MCF 10A (cell line): ENCODE measurements at regions not wholly inside any gene's neighbourhood (a gene's known extent, or its start where the extent isn't known, plus 50 kb on each side); places are given as distances from the start of the nearest gene placed in this dataset.
A peak's percentile ranks its signal among the peaks of the same experiment; 100 is the strongest.
"Not testable (repeated sequence)": the region's sequence is repeated elsewhere in the genome, so short reads cannot be mapped to it uniquely, and the experiment has no call there.

Experiments
- BruUV-seq: library from RNA; stranded (reverse); fragments of 400-500 nt; replicated peaks from 2 replicates; lab custom pipeline; 2021; lab: Mats Ljungman, UMichigan
- CTCF ChIA-PET: fragments of 300-600 bp; sonication (Branson Sonifier 250); formaldehyde crosslinking; extraction: SDS; loops from one replicate; lab custom pipeline; 2021; ENCODE audit warnings: antibody characterized with exemption, inconsistent platforms; lab: Yijun Ruan, JAX
- POLR2A ChIA-PET: fragments of 300-600, 350-650 bp; sonication (Branson Sonifier 250); formaldehyde crosslinking; extraction: SDS; loops from one replicate; lab custom pipeline; 2020; ENCODE audit warnings: antibody characterized with exemption, inconsistent platforms; lab: Yijun Ruan, JAX
- DNase-seq: peaks from one replicate; pipeline ENCODE4 v3.0.0-alpha.2; 2018; ENCODE audit not compliant: unreplicated experiment
- H3K27ac Mint-ChIP-seq: one replicate; pipeline ENCODE4 v1.8.0; 2022; ENCODE audit warnings: mild to moderate bottlenecking, low read depth, mixed read lengths; ENCODE audit not compliant: unreplicated experiment
- H3K27me3 Mint-ChIP-seq: one replicate; pipeline ENCODE4 v1.8.0; 2022; ENCODE audit warnings: mixed read lengths; ENCODE audit not compliant: insufficient read depth, unreplicated experiment
- H3K36me3 Mint-ChIP-seq: one replicate; pipeline ENCODE4 v1.8.0; 2022; ENCODE audit warnings: mild to moderate bottlenecking, moderate library complexity, mixed read lengths; ENCODE audit not compliant: insufficient read depth, unreplicated experiment
- H3K4me1 Mint-ChIP-seq: one replicate; pipeline ENCODE4 v1.8.0; 2022; ENCODE audit warnings: mixed read lengths; ENCODE audit not compliant: insufficient read depth, unreplicated experiment
- H3K4me3 Mint-ChIP-seq: one replicate; pipeline ENCODE4 v1.8.0; 2022; ENCODE audit warnings: mild to moderate bottlenecking, moderate library complexity, mixed read lengths; ENCODE audit not compliant: unreplicated experiment
- H3K9me3 Mint-ChIP-seq: one replicate; pipeline ENCODE4 v1.8.0; 2022; ENCODE audit warnings: mixed read lengths; ENCODE audit not compliant: unreplicated experiment
- intact Hi-C: fragments of 100-400 bp; cut with micrococcal nuclease; formaldehyde crosslinking; loops from 2 replicates; pipeline ENCODE4 v1.14.1; 2022
- TF ChIP-seq, protein P1 (sequence below): fragments of 200-600 bp; IDR thresholded peaks from one replicate; pipeline ENCODE4 v1.8.0; 2022; ENCODE audit warnings: antibody characterized with exemption, mild to moderate bottlenecking; ENCODE audit not compliant: unreplicated experiment

GRCh38 chr4:167903291-167903721 lies 189.0 kb upstream of the ANXA10 start:
- ChIA-PET POLR2A (interaction anchor here (0.6 to 0.7 kb wide), 2 partner anchors 61 to 437 kb away, joined by 3 read pairs; no protein-coding TSS in a partner anchor), CTCF (interaction anchor here (1.1 kb wide), 1 partner anchor 250 kb away, joined by 5 read pairs; no protein-coding TSS in a partner anchor)
- H3K9me3 Mint-ChIP-seq, result peaks cover 8% of the 10 kb centered on the region
- peak; percentile 54 for DNase-seq
- H3K4me3 Mint-ChIP-seq, result peak overlapping the region; percentile 13
- intact Hi-C loops, result no loop called here
- H3K4me1 Mint-ChIP-seq, result peaks cover 12% of the 10 kb centered on the region
- TF ChIP-seq, protein P1, sequence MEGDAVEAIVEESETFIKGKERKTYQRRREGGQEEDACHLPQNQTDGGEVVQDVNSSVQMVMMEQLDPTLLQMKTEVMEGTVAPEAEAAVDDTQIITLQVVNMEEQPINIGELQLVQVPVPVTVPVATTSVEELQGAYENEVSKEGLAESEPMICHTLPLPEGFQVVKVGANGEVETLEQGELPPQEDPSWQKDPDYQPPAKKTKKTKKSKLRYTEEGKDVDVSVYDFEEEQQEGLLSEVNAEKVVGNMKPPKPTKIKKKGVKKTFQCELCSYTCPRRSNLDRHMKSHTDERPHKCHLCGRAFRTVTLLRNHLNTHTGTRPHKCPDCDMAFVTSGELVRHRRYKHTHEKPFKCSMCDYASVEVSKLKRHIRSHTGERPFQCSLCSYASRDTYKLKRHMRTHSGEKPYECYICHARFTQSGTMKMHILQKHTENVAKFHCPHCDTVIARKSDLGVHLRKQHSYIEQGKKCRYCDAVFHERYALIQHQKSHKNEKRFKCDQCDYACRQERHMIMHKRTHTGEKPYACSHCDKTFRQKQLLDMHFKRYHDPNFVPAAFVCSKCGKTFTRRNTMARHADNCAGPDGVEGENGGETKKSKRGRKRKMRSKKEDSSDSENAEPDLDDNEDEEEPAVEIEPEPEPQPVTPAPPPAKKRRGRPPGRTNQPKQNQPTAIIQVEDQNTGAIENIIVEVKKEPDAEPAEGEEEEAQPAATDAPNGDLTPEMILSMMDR, result no peak
- H3K27me3 Mint-ChIP-seq, result no peaks in the 10 kb centered on the region
- H3K36me3 Mint-ChIP-seq, result no peaks in the 10 kb centered on the region
- no TSS peak for BruUV-seq
- H3K27ac Mint-ChIP-seq, result peak overlapping the region; percentile 94

DNA sequence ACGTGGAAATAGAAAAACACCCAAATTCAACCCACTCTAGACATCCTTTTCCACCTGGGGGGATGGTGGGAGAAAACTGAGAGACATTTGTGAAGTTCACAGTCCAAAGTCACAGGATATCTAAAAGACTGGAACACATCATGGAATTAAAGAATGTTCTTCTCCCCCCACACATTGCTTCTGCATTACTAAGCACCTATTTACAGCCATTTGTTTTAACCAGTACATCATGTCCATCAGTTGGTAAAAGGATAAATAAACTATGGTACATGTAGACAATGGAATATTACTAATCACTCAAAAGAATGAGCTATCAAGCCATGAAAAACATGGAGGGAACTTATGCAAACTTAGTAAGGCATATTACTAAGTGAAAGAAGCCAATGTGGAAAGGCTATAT lies 185.5 kb upstream of the ANXA10 start:
- intact Hi-C loops, result no loop called here
- Mint-ChIP-seq H3K4me3 (no peak overlapping the region), H3K36me3 (no peaks in the 10 kb centered on the region), H3K27me3 (no peaks in the 10 kb centered on the region), H3K27ac (peak overlapping the region; percentile 27), H3K4me1 (peaks cover 10% of the 10 kb centered on the region), H3K9me3 (no peaks in the 10 kb centered on the region)
- no peak for DNase-seq
- TF ChIP-seq, protein P1, result no peak
- BruUV-seq, result no TSS peak
- POLR2A ChIA-PET, result no interaction called here
- CTCF ChIA-PET, result no interaction called here

- intact Hi-C loops, result no loop called here
- ChIA-PET POLR2A (interaction anchor here (1.3 kb wide), 1 partner anchor 12 kb away, joined by 3 read pairs; no protein-coding TSS in a partner anchor), CTCF (interaction anchor here (0.6 kb wide), 1 partner anchor 169 kb away, joined by 3 read pairs; no protein-coding TSS in a partner anchor)
- BruUV-seq, result no TSS peak
- no peak overlapping the region for H3K27ac Mint-ChIP-seq
- DNase-seq, result no peak
- H3K36me3 Mint-ChIP-seq, result no peaks in the 10 kb centered on the region
- H3K4me1 Mint-ChIP-seq, result no peaks in the 10 kb centered on the region
- TF ChIP-seq, protein P1, result no peak
- no peak overlapping the region for H3K4me3 Mint-ChIP-seq
- no peaks in the 10 kb centered on the region for H3K9me3 Mint-ChIP-seq
- H3K27me3 Mint-ChIP-seq, result no peaks in the 10 kb centered on the region
These were observed 183.5 kb upstream of the ANXA10 start for GRCh38 chr4:167908816-167909215.

GRCh38 chr4:167912535-167912934 lies 179.8 kb upstream of the ANXA10 start:
- intact Hi-C loops, H3K4me1 Mint-ChIP-seq, BruUV-seq, H3K36me3 Mint-ChIP-seq, H3K9me3 Mint-ChIP-seq, H3K27ac Mint-ChIP-seq, CTCF ChIA-PET, DNase-seq, H3K4me3 Mint-ChIP-seq, H3K27me3 Mint-ChIP-seq, POLR2A ChIA-PET: not testable (repeated sequence)
